ENCODE measurements at regions not wholly inside any gene's neighbourhood (a gene's known extent, or its start where the extent isn't known, plus 50 kb on each side); places are given as distances from the start of the nearest gene placed in this dataset.

- no peak for TF ChIP-seq CTCF (IDR thresholded peaks at IDR 0.05; ENCODE audit: low read depth, low read length, missing input control)
- no peak for TF ChIP-seq ATF3 (IDR thresholded peaks at IDR 0.05)
- no peak for TF ChIP-seq JUND (IDR thresholded peaks at IDR 0.05)
- TF ChIP-seq GABPA (IDR thresholded peaks at IDR 0.05 in 1 of 2, conservative IDR thresholded peaks at IDR 0.05 in 1 of 2) = no peak
- no peak for TF ChIP-seq YY1 (IDR thresholded peaks at IDR 0.05)
- TF ChIP-seq NR2F2 (IDR thresholded peaks at IDR 0.05) = no peak
- no peak for TF ChIP-seq TAF1 (conservative IDR thresholded peaks at IDR 0.05)
- no peak for TF ChIP-seq FOXA1 (IDR thresholded peaks at IDR 0.05)
Measured at GRCh38 chr3:74506246-74506645, 108.2 kb downstream of the CNTN3 start.
